ENCODE measurements at regions not wholly inside any gene's neighbourhood (a gene's known extent, or its start where the extent isn't known, plus 50 kb on each side); places are given as distances from the start of the nearest gene placed in this dataset.

DNA sequence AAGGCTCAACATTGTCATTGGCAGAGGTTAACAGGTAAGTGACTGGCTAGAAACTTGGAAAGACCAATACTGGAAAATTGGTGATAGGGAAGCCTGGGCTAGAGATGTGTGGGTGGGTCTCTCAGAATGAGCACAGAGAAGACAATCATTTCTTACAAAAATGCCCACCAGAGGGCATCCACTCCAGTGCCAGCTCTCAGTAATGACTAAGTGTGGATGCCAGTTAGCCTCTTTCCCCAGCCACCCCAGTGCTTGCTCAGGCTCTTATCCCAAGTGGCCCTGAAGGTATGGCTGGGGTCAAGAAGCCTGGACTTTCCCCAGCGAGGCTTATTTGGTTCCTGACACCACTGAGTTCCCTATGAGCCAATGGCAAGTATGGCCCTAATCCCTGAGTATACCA lies 115.9 kb upstream of the ST8SIA2 start:
- Histone ChIP-seq H3K27me3 (ENCODE audit: control insufficient read depth, insufficient read depth, low read length) (no peaks in the 10 kb centered on the region), H4K20me1 (ENCODE audit: insufficient read depth, low read length) (no peaks in the 10 kb centered on the region), H3K14ac (replicated peaks; ENCODE audit: low read depth, low read length) (no peak overlapping the region), H3K56ac (ENCODE audit: extremely low read depth, insufficient read depth, low read length) (no peak overlapping the region), H2BK5ac (ENCODE audit: low read depth, low read length, poor library complexity, severe bottlenecking) (no peak overlapping the region), H3K4me1 (ENCODE audit: control insufficient read depth, insufficient read depth, low read length) (no peaks in the 10 kb centered on the region), H3K4me2 (ENCODE audit: low read depth, low read length) (no peak overlapping the region), H2BK15ac (ENCODE audit: low read depth, low read length) (no peak overlapping the region), H2BK120ac (ENCODE audit: low read depth, low read length) (no peak overlapping the region), H2AK9ac (replicated peaks; ENCODE audit: low read depth, low read length, poor library complexity) (no peak overlapping the region), H3K23ac (ENCODE audit: low read depth, low read length) (no peak overlapping the region), H3K9ac (ENCODE audit: low read depth, low read length) (no peak overlapping the region), H3K27ac (ENCODE audit: insufficient read depth, low read length) (no peak overlapping the region), H2AK5ac (ENCODE audit: low read depth, low read length) (no peak overlapping the region), H4K5ac (ENCODE audit: low read depth, low read length) (no peak overlapping the region), H3K79me1 (ENCODE audit: low read depth in 1 of 2, low read length in 2 of 2) (no peaks in the 10 kb centered on the region), H4K91ac (ENCODE audit: insufficient read depth, low read depth, low read length) (no peak overlapping the region), H3K18ac (ENCODE audit: low read depth, low read length) (no peak overlapping the region), H3K4me3 (ENCODE audit: insufficient read depth, low read depth, low read length) (no peak overlapping the region), H2BK20ac (ENCODE audit: low read depth, low read length) (no peak overlapping the region), H3K4ac (ENCODE audit: low read depth, low read length) (no peak overlapping the region), H3K36me3 (ENCODE audit: control insufficient read depth, insufficient read depth, low read length) (no peaks in the 10 kb centered on the region), H2AFZ (replicated peaks; ENCODE audit: low read length, poor library complexity) (no peak overlapping the region), H4K8ac (ENCODE audit: low read depth in 2 of 2, low read length in 2 of 2) (no peak overlapping the region), H3K9me1 (ENCODE audit: insufficient read depth, low read length) (no peaks in the 10 kb centered on the region), H3K9me3 (ENCODE audit: control insufficient read depth, insufficient read depth, low read length) (peaks cover 11% of the 10 kb centered on the region; the same call in 1 of the 2 replicates)
- no TSS peak for BruUV-seq (replicated peaks)
- ChIA-PET POLR2A (ENCODE audit: unreplicated experiment) (no interaction called here), CTCF (no interaction called here)
- no CpG with 5 or more reads among the region's 1 CpG for WGBS, 2 experiments (ENCODE audit: extremely low coverage in 2 of 2, insufficient read length in 1 of 2)
- ATAC-seq (ENCODE audit: low read depth) (no peak), DNase-seq (no peak)
- dilution Hi-C loops (cut with HindIII; ENCODE audit: low sequenced_read_pairs, unreplicated experiment) (no loop called here), in situ Hi-C loops (cut with MboI; ENCODE audit: low sequenced_read_pairs) (no loop called here), intact Hi-C loops (cut with micrococcal nuclease) (no loop called here)
- TF ChIP-seq SMC3 (IDR thresholded peaks at IDR 0.05; ENCODE audit: low read depth, low read length) (no peak), RFX5 (IDR thresholded peaks at IDR 0.05; ENCODE audit: low read depth, low read length) (no peak), BHLHE40 (IDR thresholded peaks at IDR 0.05; ENCODE audit: low read depth, low read length) (no peak), MAZ (IDR thresholded peaks at IDR 0.05; ENCODE audit: borderline replicate concordance, low read depth, low read length) (no peak)
- TF ChIP-seq, protein P1, sequence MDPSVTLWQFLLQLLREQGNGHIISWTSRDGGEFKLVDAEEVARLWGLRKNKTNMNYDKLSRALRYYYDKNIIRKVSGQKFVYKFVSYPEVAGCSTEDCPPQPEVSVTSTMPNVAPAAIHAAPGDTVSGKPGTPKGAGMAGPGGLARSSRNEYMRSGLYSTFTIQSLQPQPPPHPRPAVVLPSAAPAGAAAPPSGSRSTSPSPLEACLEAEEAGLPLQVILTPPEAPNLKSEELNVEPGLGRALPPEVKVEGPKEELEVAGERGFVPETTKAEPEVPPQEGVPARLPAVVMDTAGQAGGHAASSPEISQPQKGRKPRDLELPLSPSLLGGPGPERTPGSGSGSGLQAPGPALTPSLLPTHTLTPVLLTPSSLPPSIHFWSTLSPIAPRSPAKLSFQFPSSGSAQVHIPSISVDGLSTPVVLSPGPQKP (IDR thresholded peaks at IDR 0.05; ENCODE audit: borderline replicate concordance, low read depth, low read length) = no peak

All from IMR-90 (cell line).